Activated CD4-positive, alpha-beta T cell treated with anti-CD3 and anti-CD28 coated beads for 24 hours (primary cell): ENCODE measurements at regions not wholly inside any gene's neighbourhood (a gene's known extent, or its start where the extent isn't known, plus 50 kb on each side); places are given as distances from the start of the nearest gene placed in this dataset.

Experiments used
- DNase-seq, 2 donors: peaks; one replicate each; pipeline ENCODE4 v3.0.0-alpha.2; 2020; ENCODE audit warnings: low read depth in 2 of 2

GRCh38 chr2:71812736-71813135, 334.9 kb downstream of the CYP26B1 start:
- no peak for DNase-seq

GRCh38 chr2:71811726-71812125, 335.9 kb downstream of the CYP26B1 start:
- no peak for DNase-seq

DNA sequence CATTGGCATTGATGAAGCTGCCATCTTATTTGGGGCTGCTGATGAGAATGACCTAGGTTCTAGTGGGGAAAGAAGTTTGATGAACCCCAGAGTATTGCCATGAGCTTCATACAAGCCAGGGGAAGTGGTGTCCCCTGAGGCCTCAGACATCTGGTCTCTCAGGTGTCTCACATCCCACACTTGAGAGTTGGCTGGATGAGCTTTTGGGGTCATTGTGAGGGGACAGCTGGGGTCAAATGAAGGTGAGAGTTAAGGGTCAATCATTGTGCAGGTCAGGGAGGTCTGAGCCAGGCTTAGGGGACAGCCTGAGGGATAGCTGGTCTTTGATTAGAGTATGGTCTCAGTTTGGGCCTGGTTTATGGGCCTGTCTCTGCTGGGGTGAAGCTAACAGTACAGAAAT, 336.5 kb downstream of the CYP26B1 start:
- no peak for DNase-seq

- no peak for DNase-seq
These were observed 339.8 kb downstream of the CYP26B1 start for GRCh38 chr2:71807581-71808451.

- DNase-seq = no peak
These were observed 341.2 kb downstream of the CYP26B1 start for GRCh38 chr2:71806432-71806831.

- DNase-seq = no peak
These were observed 343.3 kb downstream of the CYP26B1 start for GRCh38 chr2:71804281-71804751.

- DNase-seq = no peak
These were observed 344.3 kb downstream of the CYP26B1 start for GRCh38 chr2:71803398-71803797.

- no peak for DNase-seq
These were observed 345.1 kb downstream of the CYP26B1 start for GRCh38 chr2:71802556-71802955.

GRCh38 chr2:71801969-71802368, 345.7 kb downstream of the CYP26B1 start:
- no peak for DNase-seq

DNA sequence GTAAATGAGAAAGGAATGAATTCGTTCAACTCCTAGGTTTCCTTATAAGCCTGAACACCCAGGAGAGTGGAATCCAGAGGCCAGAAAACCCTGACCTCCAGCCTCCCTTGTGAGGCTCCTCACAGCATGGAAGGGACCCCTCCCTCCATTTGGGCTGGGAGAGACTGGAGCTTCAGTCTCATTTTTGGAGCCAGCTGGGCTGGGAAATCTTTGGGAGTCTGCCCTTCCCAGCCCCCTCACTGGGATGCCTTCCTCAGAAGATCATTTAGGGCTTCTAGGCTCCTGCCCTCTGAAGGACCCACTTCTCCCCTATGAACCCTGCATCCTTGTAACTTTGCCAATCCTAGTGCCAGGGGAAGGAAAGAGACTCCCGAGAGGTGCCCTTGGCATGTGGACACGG, 346.1 kb downstream of the CYP26B1 start:
- no peak for DNase-seq

DNA sequence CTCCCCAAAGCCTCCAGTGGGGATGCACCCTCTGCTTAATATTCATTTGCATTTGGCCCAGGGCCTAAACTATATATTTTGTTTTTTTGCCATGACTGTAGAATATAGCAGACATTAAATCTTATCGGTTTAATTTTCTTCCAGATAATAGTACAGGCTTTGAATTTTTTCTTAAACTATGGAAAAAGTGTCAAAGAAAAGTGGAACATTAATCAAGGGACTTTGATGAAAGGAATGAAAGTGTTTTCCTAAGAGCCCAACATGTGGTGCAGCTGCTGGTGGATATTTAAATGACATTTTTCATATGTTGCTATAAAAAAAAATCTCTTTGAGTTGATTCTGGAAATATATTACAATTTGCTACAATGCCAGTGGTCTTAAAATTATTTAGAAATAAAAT, 346.8 kb downstream of the CYP26B1 start:
- DNase-seq = no peak

- no peak for DNase-seq
These were observed 346.9 kb downstream of the DYSF start for GRCh38 chr2:71800106-71800809.

DNA sequence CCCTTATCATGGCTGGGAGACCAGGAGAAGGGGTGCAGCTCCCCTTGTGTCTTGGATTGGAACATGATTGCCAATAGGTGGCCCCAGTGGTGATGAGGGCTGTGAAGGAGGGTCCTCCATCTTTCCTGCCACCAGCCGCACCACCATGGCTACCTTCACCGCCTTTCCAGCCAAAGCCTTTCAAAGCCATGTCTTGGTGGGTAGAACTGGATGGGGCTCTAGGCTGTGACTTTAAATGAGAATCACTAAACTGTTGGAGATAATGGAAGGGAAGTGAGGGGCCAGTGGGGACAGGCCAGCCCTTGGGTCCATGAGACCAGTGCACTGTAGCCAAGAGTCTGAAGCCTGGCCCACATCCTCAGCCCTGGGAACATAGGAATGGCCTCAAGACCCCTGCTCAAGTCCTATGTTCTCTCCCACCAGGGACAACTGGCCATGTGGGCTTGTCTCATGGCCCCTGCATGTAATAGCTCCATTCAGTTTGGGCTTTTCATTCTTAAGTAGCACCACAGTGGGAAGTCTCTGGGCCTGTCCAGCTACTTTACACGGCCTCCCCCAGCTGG, 345.7 kb downstream of the DYSF start:
- DNase-seq = no peak

DNA sequence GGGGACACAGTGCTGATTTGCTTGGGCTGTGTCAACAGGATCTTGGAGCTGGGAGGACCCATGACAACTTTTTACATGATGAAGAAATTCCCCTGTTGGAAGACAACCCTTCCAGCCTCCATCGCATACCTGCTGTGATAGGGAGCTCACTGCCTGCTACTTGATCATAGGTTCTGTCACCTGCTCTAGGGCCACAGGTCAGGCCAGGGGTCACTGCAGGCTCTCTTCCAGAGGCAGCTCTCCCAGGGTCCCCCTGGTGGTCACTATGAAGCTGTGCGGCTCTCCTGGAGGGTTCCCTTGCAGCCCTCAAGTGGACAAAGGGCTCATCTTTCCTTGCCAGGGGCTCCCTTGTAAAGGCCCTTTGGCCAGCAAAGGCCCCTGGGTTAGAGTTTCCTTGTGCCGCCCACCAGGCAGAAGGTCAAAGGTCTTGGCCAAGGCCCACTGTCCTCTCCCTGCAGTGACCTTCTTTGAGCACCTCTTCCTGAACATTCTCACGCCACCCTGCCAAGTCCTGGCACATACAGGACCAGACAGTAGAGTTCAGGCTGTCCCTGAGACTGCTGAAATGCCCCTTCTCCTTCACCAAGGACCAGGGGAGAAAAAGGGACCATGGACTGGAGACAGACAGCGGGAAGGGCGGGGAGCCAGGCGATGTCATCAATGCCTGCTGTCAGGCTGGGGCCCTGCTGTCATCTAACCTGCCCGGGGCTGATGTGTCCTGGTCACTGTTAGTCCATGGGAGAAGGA, 345.1 kb downstream of the DYSF start:
- DNase-seq = peak in 1 of 2 donors; percentile 6

- DNase-seq = no peak
These were observed 343.9 kb downstream of the DYSF start for GRCh38 chr2:71797035-71797810.

GRCh38 chr2:71796174-71796593, 342.8 kb downstream of the DYSF start:
- no peak for DNase-seq

DNA sequence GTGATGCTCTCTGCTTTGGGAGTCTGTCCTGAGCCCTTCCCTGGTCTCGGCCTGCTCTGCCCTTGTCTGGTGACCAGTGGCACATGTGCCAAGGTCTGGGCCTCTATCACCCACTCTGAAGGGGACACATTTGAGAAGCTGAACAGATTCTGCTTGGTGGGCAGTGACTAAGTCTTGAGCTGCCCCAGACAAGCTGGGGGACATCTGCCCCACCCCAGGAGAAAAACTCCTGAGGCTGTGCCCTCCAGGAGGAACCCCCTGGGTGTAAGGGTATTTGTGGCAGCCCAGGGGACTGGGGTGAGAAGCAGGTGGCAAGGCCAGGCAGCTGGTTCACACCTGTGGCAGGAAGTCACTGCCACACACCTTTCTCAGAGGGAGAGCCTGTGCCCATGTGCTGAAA, 342.1 kb downstream of the DYSF start:
- DNase-seq = no peak

DNA sequence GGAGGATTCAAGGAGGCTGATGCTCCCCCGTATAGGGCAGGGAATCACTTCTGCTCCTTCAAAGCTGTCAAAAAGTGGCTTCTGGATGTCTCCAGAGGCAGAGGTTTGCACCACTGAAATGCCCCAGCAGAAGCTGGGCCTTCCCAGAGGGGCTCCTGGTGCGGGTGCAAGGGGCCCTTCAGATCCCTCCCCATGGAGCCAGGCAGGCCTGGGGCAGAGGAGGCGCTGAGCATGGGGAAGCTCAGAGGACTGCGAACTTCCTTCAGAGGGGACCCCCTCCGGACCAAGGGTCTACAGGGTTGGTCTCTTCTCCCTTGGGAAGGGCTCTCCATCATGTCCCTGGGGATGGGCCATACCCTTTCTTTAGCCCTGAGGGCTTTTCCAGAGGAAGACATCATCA, 341.2 kb downstream of the DYSF start:
- DNase-seq = no peak

DNA sequence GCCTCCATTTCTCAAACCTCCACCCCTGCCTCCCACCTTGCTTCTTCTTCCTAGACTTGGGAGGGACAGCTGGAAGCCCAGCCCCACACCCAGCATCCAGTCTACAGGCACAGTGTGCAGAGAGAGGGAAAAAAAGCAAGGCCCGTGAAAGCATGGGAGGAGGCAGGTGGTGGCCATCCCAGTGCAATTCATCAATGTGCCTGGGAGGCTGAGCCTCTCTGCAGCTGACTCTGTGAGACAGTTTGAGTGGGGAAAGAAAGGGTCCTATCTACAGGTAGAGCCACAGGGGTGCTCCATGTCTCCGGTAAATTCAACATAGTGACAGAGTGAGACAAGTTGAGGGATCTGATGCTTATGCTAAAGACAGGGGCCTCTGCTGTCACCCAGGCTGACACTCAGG, 340.6 kb downstream of the DYSF start:
- no peak for DNase-seq

DNA sequence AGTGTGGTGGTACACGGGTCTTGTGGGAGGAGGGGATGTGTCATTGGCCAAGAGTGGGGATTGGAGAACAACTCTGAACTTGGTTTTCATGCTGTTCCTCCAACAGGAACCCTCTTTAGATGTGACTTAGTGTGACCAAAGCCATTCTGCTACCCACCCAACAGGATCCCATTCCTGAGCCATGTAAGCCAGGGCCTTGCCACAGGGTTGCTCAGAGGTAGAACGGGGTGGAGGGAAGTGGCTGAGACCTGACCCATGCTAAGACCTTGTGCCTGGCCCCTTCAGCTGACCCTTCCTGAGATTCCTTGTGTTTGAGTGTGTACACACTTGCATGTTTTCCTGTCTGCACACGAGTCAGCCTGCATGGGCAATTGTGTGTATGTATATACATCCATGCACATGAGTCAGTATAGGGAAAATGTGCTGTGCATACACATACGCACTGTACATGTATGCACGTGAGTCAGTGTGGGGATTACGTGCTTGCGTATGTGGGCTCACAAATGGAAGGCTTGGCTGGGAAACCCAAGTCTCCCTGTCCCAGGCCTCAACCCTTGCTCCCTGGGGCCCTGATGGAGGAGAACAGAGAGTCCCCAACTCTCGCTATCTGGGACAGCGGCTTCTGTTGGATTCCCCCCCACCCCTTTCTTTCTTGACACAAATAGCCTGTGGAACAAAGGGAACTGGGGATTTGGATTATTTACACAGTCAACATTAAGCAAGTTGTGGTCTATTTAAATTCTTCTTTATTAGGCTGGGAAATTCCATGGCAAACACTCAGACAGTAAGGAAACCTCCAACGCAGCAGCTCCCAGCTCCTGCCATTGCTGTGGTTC, 339.8 kb downstream of the DYSF start:
- no peak for DNase-seq
